CD4-positive, alpha-beta T cell treated with Interleukin-12 subunit alpha and Interleukin-12 subunit beta, for 1 hour (primary cell): ENCODE measurements at regions not wholly inside any gene's neighbourhood (a gene's known extent, or its start where the extent isn't known, plus 50 kb on each side); places are given as distances from the start of the nearest gene placed in this dataset.

Experiments used
- DNase-seq: peaks from one replicate; pipeline ENCODE4 v3.0.0-alpha.2; 2020

GRCh38 chr1:96020378-96020777 lies 701.2 kb upstream of the PTBP2 start:
- DNase-seq = no peak

GRCh38 chr1:96025062-96025461 lies 696.5 kb upstream of the PTBP2 start:
- DNase-seq = no peak

GRCh38 chr1:96028071-96028470 lies 693.5 kb upstream of the PTBP2 start:
- no peak for DNase-seq

GRCh38 chr1:96030312-96030711 lies 691.3 kb upstream of the PTBP2 start:
- no peak for DNase-seq

GRCh38 chr1:96034006-96034405 lies 687.6 kb upstream of the PTBP2 start:
- DNase-seq = no peak

GRCh38 chr1:96036763-96037162 lies 684.8 kb upstream of the PTBP2 start:
- no peak for DNase-seq

- no peak for DNase-seq
These were observed 682.9 kb upstream of the PTBP2 start for GRCh38 chr1:96038636-96039035.

GRCh38 chr1:96039910-96040309 lies 681.7 kb upstream of the PTBP2 start:
- no peak for DNase-seq

- DNase-seq = no peak
These were observed 680.1 kb upstream of the PTBP2 start for GRCh38 chr1:96041470-96041869.

- DNase-seq = no peak
These were observed 672.9 kb upstream of the PTBP2 start for GRCh38 chr1:96048572-96049212.

GRCh38 chr1:96049759-96050409 lies 671.7 kb upstream of the PTBP2 start:
- DNase-seq = no peak

GRCh38 chr1:96059276-96059675 lies 662.3 kb upstream of the PTBP2 start:
- no peak for DNase-seq

- no peak for DNase-seq
These were observed 661.8 kb upstream of the PTBP2 start for GRCh38 chr1:96059736-96060135.

- DNase-seq = no peak
These were observed 661.0 kb upstream of the PTBP2 start for GRCh38 chr1:96060621-96061020.

- DNase-seq = no peak
These were observed 649.6 kb upstream of the PTBP2 start for GRCh38 chr1:96072021-96072420.

- DNase-seq = no peak
These were observed 648.5 kb upstream of the PTBP2 start for GRCh38 chr1:96073100-96073499.

- no peak for DNase-seq
These were observed 647.2 kb upstream of the PTBP2 start for GRCh38 chr1:96074422-96074821.

GRCh38 chr1:96074876-96075577 lies 646.6 kb upstream of the PTBP2 start:
- DNase-seq = no peak

GRCh38 chr1:96075704-96076455 lies 645.7 kb upstream of the PTBP2 start:
- DNase-seq = no peak

GRCh38 chr1:96076589-96076988 lies 645.0 kb upstream of the PTBP2 start:
- DNase-seq = no peak

GRCh38 chr1:96079581-96079980 lies 642.0 kb upstream of the PTBP2 start:
- no peak for DNase-seq

- DNase-seq = no peak
These were observed 640.7 kb upstream of the PTBP2 start for GRCh38 chr1:96080925-96081324.

- DNase-seq = no peak
These were observed 633.9 kb upstream of the PTBP2 start for GRCh38 chr1:96087719-96088118.

GRCh38 chr1:96090134-96090533 lies 631.5 kb upstream of the PTBP2 start:
- no peak for DNase-seq
